ENCODE measurements at regions not wholly inside any gene's neighbourhood (a gene's known extent, or its start where the extent isn't known, plus 50 kb on each side); places are given as distances from the start of the nearest gene placed in this dataset.

DNA sequence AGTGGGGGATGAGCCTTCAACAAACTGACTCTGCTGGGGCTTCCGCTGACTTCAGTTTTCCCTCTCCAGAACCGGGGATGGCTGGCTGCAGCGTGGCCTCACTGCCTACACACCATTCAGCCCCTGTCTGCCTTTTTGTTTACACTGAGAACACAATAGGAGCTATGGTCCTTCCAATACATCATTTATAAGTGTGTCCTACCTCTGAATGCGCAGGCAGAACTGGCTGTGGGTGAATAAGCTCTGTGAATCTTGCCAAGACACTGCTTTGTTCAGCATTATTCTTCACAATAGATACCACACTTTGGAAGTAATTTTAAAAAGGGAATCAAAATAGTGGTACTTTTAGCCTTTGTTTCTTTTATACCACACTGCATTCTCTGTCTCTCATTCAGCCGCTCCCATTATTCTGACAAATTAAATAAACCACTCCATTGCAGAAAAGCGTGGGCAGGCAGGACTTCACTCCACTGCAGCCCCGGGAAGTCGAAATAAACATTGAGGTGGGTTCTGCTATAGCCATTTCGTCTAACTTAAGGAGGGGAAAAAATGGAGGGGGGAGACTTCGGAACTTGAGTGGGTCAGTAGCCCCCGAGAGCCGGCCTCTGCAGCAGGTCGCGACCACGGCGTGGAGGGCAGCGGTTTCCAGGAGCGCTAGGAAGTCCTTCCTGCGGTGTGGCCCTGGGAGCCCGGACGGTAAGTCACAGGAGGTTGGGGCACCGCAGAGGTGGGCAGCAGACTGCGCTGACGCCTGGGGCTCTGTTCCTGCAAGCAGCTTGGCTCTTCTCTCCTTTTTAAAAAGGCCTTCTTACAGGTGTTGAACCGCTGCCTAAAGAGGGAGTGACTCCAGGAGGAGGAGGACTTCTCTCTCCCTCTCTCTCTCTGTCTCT, 94.8 kb upstream of the SOX1 start:
- no peak for DNase-seq

DNA sequence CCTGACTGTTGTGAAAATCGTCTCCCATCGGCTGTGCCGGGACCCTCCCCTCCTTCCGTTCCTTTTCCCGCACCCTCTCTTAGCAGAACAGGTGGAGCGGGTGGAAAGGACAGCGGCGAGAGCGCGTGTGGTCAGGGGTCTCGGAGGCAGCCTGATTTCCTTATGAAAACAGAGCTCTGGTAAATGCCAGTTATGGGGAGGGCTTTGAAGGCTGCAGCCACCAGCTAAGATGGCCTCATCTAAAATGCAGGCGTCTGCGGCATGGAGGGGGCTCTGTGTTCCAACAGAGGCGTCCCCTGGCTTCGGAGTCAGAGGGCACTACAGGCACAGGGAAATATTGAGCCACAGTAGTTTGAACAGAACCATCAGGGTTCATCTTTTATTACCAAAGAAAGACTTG, 93.8 kb upstream of the SOX1 start:
- no peak for DNase-seq

DNA sequence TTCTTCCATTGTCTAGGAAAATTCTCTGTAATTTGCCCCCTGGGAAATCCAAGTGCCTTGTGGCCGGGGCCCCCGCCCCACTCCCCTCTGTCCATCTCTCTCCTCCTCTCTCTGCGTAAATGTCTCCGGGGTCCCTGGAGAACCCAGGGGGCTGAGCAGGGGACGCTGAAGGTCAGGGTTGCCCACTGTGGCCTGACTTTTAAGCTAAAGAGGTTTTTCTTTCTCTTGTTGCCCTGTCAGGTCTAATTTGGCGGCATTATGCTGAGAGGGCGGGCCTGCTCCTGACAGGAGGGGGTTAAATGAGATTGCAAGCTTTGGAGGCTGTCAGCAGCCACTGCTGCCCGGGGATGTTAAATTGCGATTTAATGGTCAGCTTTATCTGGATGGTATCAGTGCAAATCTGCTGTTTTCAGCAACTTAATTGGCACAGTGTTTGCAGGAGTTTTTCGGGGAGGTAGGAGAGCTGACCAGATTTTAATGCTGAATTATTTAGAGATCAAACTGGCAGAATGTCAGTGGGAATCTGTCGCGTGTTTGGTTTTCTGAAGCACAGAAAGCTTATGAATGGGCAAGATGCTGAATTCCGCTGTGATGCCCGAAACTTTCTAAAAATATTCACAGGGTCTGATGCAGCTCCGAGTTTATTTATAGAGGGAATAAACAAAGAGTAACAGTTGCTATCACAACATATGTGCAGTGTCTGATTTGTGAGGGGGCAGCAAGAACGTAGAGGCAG, 93.2 kb upstream of the SOX1 start:
- DNase-seq, result no peak

DNA sequence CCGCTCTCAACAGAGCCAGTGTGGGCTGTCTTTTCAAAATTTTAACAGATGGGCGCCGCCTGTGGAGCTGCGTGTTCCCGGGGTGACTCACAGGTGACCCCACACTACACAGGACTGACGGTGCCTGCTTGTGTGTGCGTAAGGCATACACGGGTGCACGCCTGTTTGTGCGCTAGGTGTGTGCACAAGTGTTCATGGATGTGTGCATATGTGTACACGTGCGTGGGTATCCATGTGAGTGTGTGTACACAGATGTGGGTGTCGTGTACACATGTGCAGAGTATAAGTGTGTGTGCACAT, 92.7 kb upstream of the SOX1 start:
- DNase-seq, result no peak

DNA sequence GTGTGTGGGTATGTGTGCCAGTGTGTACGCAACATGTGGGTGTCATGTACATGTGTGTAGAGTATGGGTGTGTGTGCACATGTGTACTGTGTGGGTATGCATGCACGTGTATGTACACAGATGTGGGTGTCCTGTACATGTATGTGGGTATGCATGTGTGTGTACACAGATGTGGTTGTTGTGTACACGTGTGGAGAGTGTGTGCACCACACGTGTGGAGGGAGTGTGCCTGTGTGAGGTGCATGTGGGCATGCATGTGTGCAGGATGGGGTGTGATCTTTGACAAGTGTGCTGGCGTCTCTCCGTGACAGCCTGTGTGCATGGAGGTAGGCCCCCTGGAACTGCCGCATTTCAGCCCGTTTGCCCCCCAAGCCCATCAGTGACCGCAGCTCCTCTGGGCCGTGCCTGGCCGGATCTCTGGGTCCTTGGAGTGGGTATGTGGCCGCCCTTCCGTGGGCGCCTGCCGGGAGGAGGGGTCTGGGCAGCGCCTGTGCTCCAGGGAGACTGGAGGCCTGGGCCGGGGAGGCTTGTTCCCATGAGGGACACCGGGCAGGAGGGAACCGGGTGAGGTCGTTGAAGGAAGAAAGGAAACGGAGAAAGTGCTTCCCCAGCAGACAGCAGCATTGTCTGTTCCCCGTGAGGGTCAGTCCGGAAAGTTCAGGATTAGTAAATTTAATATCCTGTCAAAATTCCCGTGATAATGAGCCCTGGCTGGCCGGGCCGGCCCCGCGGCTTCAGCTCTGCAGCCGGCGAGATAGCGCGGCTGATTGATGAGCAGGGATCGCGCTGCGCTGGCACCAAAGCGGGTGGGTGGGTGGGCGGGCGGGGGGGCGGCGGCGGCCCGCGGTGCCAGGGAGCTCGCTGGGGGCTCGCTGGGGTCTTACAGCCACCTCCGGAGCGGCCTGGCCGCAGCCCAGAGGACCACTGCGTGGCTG, 91.1 kb upstream of the SOX1 start:
- DNase-seq, result no peak

DNA sequence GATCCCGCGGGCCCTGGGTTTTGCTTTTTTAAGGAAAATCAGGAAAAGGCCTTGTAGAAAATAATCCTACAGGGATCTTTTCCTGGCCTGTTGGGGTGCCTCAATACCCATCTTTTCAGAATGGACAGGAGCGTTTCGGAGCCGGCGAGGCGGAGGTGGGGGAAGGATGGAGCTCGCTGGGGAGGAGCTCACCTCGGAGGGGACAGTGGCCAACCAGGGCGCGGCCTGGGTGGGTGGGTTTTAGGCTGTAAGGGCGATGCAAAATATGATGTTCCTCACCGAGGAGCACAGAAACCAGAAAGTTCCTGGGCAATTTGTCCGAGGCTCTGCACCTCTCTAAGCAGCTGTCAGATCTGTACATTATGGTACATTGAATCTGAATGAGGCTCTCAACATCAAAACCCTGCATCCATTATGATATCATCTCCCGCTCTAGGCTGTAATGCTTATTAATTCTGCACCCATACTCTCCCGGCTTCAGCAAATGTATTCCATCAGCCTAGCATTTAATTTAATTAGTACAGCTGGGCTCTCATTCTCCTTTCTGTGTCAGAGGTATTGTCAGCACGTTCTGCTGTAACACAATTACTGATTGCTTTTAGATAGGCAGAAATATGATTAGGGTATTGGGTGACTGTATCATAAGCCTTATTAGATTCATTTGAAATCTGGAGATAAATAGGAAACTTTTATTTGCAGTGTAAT, 90.3 kb upstream of the SOX1 start:
- DNase-seq, result no peak

DNA sequence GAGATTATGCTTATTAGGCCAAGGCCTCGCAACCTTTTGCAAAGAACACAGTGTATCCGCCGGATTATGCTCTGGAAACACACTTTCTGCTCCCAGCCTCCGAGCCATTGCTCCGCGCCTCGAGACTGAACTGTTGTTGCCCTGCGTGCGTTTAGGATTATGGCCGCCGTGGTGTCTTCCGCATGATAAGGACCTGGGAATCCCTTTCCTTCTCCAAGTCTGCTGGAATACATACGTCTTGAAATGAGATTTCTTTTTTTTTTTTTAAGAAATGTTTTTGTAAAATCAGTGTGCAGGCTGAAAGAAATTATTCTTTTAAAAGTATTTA, 89.8 kb upstream of the SOX1 start:
- DNase-seq, result no peak

DNA sequence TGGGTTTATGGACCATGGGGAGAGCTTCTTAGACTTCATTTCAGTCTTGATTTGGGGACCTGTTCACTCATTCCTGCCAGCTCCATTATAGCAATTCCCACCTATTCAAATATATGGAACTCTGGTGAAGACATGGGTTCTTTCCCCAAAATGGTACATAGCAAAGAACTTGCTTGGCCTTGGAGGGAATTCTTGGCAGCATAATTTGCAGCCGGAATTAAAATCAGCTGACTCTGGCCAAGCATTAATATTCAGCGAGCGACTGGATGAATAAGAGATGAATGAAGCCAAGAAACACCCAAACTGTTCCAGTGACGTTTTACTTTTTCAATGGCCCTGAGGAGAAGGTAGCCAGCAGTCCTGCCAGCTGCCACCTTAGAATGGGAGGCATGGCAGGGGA, 88.4 kb upstream of the SOX1 start:
- no peak for DNase-seq

DNA sequence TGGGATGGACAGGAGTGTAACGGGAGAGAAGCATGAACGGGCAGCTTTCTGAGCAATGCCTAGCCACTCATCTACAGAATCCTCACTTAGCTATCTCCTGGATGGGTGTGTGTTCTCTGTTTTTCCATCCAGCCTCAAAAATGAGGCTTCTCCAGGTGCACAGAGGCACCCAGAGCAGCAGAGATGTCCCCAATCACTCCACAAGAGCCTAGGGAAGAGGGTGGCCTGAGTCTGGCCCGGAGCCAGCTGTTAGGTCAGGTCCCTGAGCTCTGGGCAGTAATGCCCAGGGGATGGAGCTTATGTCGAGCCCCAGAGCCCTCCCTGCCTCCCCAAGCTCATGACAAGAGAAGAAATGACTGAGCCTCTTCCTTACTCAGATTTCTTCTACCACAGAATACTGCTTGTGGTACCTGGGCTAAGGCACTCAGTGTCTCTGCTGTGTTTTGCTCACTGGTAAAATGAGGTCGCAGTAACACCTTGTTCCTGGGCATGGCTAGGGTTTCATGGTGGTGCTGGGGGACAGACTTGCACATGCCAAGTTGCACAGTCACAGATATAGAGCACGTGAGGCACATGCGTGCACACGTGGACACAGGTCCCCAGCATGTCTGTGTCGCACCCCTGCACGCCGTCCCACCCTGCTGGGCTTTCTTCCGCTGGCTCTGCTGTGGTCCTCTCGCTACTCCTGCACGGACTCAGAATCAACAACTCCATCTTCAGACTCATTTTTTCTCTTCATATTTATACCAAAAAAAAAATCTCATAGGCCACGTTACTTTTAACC, 86.6 kb upstream of the SOX1 start:
- DNase-seq, result no peak

DNA sequence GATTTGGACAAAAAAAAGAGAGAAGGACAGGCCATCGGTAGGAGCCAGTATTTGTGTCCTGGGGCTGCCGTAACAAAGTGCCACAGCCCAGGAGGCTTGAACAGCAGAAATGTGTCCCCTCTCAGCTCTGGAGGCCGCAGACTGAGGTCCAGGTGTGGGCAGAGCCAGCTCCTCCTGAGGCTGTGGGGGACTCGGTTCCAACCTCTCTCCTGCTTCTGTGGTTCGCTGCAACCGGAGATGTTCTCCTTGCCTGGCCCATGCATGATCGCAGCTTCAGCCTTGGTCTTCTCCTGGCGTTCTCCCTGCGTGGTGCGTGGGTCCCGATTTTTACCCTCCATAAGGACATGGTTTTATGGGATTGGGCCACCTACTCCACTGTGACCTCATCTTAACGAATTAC, 85.9 kb upstream of the SOX1 start:
- DNase-seq, result no peak

DNA sequence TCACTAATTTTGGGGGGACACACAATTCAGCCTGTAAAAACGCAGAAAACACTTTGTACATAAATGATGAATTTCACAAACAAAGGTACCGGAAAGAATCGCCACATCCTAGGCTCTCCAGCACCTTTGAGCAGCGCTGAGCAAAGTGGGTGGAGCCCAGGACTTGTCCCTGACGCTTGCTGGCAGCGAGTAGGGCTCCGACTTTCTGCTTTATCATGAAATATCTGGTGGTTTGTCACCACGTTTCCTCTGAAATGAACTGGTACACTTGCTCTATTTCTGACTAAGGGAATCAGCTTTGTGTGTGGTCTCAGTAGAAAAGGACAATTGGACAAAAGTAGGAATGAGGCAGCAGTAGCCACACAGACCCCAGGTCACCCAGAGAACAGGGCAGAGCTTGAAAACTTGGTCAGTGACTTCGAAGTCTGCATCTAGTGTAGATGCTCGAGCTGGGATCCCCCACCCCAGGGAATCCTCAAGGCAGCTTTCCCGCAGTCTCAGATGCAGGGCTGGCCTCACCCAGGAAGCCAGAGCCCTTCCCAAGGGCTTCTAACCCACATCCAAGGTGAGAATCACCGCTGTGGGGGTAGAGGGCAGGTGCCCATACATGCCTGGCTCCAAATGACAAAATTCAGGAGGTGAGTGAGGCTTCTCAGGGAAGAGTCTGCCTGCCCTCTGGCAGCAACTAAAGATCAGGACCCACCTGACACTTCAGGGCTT, 85.3 kb upstream of the SOX1 start:
- no peak for DNase-seq

DNA sequence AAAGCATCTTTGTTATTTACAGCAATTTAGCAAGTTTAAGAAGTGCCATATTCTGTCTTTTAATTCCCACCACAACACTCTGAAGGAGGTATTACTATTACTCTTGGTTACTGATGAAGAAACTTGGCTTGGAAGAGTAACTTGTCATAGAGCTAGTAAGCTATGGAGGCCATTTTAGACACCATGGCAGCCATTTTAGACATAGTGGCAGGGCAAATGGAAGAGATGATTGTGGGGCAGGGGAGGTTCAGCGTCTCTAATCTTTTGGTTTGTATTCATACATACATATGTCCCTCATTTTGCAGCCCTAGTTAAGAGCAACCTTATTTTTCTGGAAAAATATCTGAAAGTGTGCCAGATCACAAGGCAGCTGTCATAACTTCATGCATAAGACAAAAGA, 82.6 kb upstream of the SOX1 start:
- DNase-seq, result no peak

DNA sequence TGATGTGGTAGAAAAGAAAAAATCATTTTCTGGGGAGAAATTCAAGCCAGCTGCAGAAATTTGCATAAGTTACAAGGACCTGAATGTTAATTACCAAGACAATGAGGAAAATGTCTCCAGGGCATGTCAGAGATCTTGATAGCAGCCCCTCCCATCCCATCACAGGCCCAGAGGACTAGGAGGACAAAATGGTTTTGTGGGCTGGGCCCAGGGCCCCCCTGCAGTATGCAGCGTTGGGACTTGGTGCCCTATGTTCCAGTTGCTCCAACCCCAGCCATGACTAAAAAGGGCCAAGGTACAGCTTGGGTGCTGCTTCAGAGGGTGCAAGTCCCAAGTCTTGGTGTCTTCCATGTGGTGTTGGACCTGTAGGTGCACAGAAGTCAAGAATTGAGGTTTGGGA, 76.6 kb upstream of the SOX1 start:
- DNase-seq, result no peak

DNA sequence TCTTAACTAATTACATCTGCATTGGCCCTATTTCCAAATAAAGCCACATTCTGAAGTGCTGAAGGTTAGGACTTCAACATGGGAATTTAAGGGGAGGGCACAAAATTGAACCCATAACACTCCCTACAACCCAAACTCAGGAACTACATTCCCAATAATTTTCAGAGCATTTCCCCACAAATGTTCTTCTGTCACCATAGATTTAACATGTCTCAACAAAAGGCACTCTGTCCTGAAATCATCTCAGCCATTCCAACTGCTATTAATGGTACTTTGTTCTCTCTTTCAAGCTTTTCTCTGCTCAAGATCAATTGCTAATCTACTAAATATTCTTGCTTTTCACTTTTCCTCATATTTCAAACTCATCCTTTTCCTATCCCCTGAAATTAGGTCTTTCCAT, 74.0 kb upstream of the SOX1 start:
- DNase-seq, result no peak

DNA sequence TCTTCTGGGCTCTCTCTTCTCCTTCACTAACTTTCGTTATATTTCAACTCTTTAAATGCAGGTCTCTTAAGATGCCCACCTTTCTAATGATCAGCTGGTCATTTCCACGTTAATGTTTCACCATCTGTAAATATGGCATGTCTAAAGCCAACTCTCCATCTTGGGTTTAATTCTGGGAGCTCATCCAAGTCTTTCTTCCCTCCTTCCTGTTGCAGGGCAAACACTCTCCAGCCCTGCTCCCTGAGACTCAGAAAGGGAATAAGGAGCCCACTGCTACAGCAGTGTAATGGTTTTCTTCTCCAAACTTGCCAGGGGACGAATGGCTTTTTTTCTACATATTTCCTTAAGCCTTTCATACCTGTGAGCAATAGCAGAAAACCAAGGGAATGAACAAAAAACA, 73.3 kb upstream of the SOX1 start:
- no peak for DNase-seq

DNA sequence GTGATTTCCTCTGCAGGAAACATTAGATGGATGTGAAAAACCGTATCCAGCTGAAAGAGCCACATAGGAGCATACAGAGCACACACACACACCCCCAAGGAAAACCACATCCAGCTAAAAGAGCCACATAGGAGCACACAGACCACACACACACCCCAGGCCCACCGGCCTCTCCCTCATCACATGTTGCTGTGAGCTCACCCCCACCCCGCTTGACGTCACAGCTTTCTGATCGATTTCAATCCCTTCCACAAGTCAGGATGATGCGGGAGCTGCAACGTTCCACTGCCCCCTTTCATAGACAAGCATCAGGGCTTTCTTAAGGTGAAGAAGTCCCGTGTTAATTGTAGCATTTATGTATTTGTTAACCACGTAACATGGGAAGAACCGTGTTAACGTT, 72.4 kb upstream of the SOX1 start:
- DNase-seq, result no peak

DNA sequence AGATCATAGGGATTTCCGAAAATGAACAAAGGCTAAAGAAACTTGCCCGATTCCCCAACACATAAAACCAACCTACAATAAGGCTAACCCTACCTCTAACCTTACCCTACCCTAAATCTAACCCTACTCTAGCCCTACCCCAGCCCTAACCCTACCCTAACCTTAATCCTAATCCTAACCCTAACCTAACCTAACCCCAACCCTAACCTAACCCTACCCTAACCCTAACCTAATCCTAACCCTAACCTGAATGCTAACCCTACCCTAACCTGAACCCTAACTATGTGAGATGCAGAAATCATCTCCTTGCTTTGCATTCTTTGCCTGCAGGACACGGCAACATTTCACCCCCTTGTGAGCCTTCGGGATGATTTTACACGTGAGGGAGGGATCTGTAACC, 67.6 kb upstream of the SOX1 start:
- DNase-seq, result no peak

DNA sequence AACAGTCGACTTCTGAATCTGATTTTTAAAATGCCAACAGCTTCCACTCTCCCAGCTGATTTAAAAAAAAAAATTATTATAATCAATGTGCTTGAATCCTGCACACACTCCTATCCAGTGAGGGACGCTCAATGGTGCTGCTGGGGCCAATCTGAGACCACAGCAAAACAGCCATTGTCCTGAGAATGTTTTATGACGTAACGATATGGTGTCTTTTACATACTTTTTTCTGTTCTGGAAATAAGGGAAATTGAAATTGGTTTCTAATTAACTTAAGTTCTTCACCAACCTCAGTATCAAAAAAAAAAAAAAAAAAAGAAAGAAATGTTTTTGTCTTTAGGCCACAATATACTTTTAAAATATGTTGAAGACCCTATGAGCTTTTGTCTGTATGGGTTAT, 66.1 kb upstream of the SOX1 start:
- no peak for DNase-seq

DNA sequence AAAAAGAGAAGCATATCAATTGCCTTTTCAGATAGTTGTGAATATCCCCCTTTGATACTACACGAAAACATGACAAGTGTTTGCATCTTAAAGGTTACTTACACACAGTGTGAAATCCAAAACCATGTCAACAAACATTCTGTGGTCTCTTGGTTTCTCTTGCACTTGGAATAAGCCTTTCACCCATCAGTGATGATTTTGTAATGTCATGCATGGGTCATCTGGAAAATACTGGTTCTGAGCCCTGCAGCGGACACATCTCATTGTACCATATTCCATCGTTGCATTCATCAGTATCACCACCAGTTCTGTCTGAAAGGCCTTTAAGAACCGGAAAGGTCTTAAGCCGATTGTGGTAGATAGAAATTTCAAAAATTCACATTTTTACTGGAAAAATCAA, 65.4 kb upstream of the SOX1 start:
- DNase-seq, result no peak

DNA sequence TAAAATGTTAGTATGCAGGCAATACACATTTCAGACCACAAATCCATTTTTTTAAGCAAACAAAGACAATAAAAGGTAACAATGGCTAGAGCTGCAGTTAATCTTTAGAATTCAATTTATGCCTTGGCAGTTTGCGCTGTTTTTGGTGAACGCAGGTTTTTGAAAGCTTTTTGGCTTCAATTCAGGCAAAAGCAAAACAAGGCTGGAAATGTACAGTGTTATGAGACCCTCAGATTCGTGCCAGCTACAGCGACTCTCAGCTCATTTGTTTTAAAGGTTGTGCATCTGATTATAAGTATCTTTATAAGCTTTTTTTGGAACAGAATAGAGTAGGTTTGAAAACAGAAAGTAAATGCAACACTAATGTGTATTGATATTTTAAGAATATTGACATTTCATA, 63.6 kb upstream of the SOX1 start:
- DNase-seq, result no peak

DNA sequence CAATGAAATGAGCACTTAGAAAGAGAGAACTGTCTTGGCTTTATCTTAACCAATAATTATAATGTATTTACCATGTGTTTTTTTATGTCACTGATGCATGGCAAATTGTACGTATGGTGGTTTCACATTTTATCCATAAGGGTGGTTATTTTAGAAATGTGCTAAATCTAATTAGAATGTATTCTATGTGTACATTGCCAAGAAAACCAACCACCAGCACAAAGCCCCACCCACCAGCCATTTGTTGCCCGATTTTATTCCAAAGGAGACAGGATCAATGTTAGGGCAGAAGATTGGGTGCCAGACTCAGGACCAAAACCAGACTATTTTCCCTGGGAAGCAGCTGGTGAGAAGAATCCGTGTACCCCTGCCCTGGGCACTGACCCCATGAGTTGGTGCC, 63.0 kb upstream of the SOX1 start:
- DNase-seq, result no peak
